H1 (cell line): ENCODE measurements at regions not wholly inside any gene's neighbourhood (a gene's known extent, or its start where the extent isn't known, plus 50 kb on each side); places are given as distances from the start of the nearest gene placed in this dataset.
A peak's percentile ranks its signal among the peaks of the same experiment; 100 is the strongest.

Experiments used
- CTCF ChIA-PET: fragments of 300-600 bp; sonication (Branson Sonifier 250); formaldehyde crosslinking; loops from one replicate; lab custom pipeline; 2021; ENCODE audit not compliant: partially characterized antibody; lab: Charles Lee
- POLR2A ChIA-PET: fragments of 300-600 bp; sonication (Branson Sonifier 250); formaldehyde crosslinking; loops from one replicate; lab custom pipeline; 2021; ENCODE audit warnings: inconsistent platforms; ENCODE audit not compliant: partially characterized antibody; lab: Charles Lee
- DNase-seq, 2 experiments: peaks; one replicate each; pipeline versions ENCODE4 v3.0.0 to v3.0.0-alpha.2; 2010 to 2022; ENCODE audit warnings: low spot score in 2 of 2, low read depth in 1 of 2, mixed read lengths in 1 of 2
- FAIRE-seq: peaks from 2 replicates; lab custom pipeline; 2011; peaks lifted over from hg19 to GRCh38; lab: Jason Lieb, UNC
- H2AFZ ChIP-seq: 2 replicates; pipeline ENCODE4 v1.8.1; 2012; ENCODE audit warnings: low read length, inconsistent platforms
- H2AK5ac ChIP-seq: 2 replicates; pipeline ENCODE4 v1.6.1; 2013; ENCODE audit warnings: low read depth, low read length
- H2BK120ac ChIP-seq: replicated peaks from 2 replicates; pipeline ENCODE3; 2013; ENCODE audit warnings: low read depth, low read length, inconsistent platforms
- H2BK12ac ChIP-seq: 2 replicates; pipeline ENCODE4 v1.6.1; 2013; ENCODE audit warnings: low read depth, low read length
- H2BK15ac ChIP-seq: 2 replicates; pipeline ENCODE4 v1.6.1; 2013; ENCODE audit warnings: low read length
- H2BK20ac ChIP-seq: 2 replicates; pipeline ENCODE4 v1.6.1; 2013; ENCODE audit warnings: low read length
- H2BK5ac ChIP-seq: 2 replicates; pipeline ENCODE4 v1.6.1; 2013; ENCODE audit warnings: low read depth, low read length
- H3K14ac ChIP-seq: 2 replicates; pipeline ENCODE4 v1.6.1; 2013; ENCODE audit warnings: inconsistent platforms; ENCODE audit not compliant: insufficient read length
- H3K18ac ChIP-seq: 2 replicates; pipeline ENCODE4 v1.6.1; 2013; ENCODE audit warnings: low read length; ENCODE audit errors: extremely low read depth
- H3K23ac ChIP-seq: 2 replicates; pipeline ENCODE4 v1.6.1; 2013; ENCODE audit warnings: inconsistent platforms; ENCODE audit not compliant: insufficient read length
- H3K23me2 ChIP-seq: 2 replicates; pipeline ENCODE4 v1.6.1; 2013; ENCODE audit warnings: low read depth, low read length
- H3K27ac ChIP-seq: 2 replicates; pipeline ENCODE4 v1.6.1; 2011; ENCODE audit warnings: low read depth, low read length, inconsistent platforms
- H3K27me3 ChIP-seq, 4 experiments: replicated peaks in 1 of 4; 1 replicate in 1 of 4; 2 replicates in 3 of 4; pipeline versions ENCODE4 v1.6.1 to v1.8.1; 2011 to 2013; ENCODE audit warnings: low read length in 3 of 4, mild to moderate bottlenecking in 3 of 4, inconsistent platforms in 2 of 4, mixed read lengths in 2 of 4, moderate library complexity in 1 of 4; ENCODE audit not compliant: control insufficient read depth in 3 of 4, insufficient read depth in 3 of 4; ENCODE audit errors: extremely low read depth in 1 of 4
- H3K36me3 ChIP-seq, 4 experiments: 2 replicates each; pipeline versions ENCODE4 v1.6.1 to v1.8.1; 2011 to 2013; ENCODE audit warnings: mild to moderate bottlenecking in 4 of 4, low read length in 3 of 4, moderate library complexity in 2 of 4, control low read depth in 1 of 4, inconsistent platforms in 1 of 4; ENCODE audit not compliant: insufficient read depth in 4 of 4, control insufficient read depth in 2 of 4
- H3K4ac ChIP-seq: replicated peaks from 2 replicates; pipeline ENCODE3; 2013; ENCODE audit warnings: low read length, low read depth, mixed read lengths, inconsistent platforms; ENCODE audit not compliant: insufficient read length
- H3K4me1 ChIP-seq, 4 experiments: replicated peaks in 1 of 4; 1 replicate in 1 of 4; 2 replicates in 3 of 4; pipeline versions ENCODE4 v1.6.1 to v1.8.1; 2011 to 2013; ENCODE audit warnings: low read length in 3 of 4, inconsistent platforms in 2 of 4, mixed read lengths in 1 of 4; ENCODE audit not compliant: insufficient read depth in 4 of 4, control insufficient read depth in 3 of 4
- H3K4me2 ChIP-seq, 2 experiments: 2 replicates each; pipeline versions ENCODE4 v1.6.1 to v1.8.1; 2011 to 2013; ENCODE audit warnings: low read depth in 2 of 2, low read length in 2 of 2, control low read depth in 1 of 2, inconsistent platforms in 1 of 2, mild to moderate bottlenecking in 1 of 2; ENCODE audit not compliant: insufficient read depth in 1 of 2
- H3K4me3 ChIP-seq, 4 experiments: fragments of 200-600, 300-600 bp in 1 of 4; sonication (generic), shearing (Covaris generic), sonication (Bioruptor Twin) in 1 of 4; 2 replicates each; pipeline versions ENCODE4 v1.5.1 to v1.8.1; 2011 to 2016; ENCODE audit warnings: low read length in 4 of 4, low read depth in 3 of 4, control low read depth in 2 of 4, inconsistent platforms in 2 of 4, mild to moderate bottlenecking in 2 of 4, mixed read lengths in 1 of 4, moderate library complexity in 1 of 4; ENCODE audit not compliant: insufficient read depth in 2 of 4; ENCODE audit errors: extremely low read depth in 1 of 4
- H3K56ac ChIP-seq: replicated peaks from 2 replicates; pipeline ENCODE3; 2013; ENCODE audit warnings: low read depth, mild to moderate bottlenecking, mixed read lengths, low read length, inconsistent platforms; ENCODE audit not compliant: insufficient read length
- H3K79me1 ChIP-seq: 2 replicates; pipeline ENCODE4 v1.6.1; 2013; ENCODE audit warnings: low read depth, low read length, control low read depth
- H3K79me2 ChIP-seq, 2 experiments: 2 replicates each; pipeline versions ENCODE4 v1.6.1 to v1.8.1; 2012 to 2013; ENCODE audit warnings: low read length in 2 of 2, mild to moderate bottlenecking in 2 of 2, inconsistent platforms in 1 of 2; ENCODE audit not compliant: insufficient read depth in 2 of 2, control insufficient read depth in 1 of 2
- H3K9ac ChIP-seq, 4 experiments: replicated peaks in 1 of 4; 1 replicate in 1 of 4; 2 replicates in 3 of 4; pipeline versions ENCODE4 v1.6.1 to v1.8.1; 2011 to 2013; ENCODE audit warnings: low read depth in 3 of 4, low read length in 3 of 4, control low read depth in 2 of 4, mild to moderate bottlenecking in 2 of 4, moderate library complexity in 2 of 4, inconsistent platforms in 1 of 4; ENCODE audit errors: extremely low read depth in 1 of 4
- H3K9me3 ChIP-seq, 2 experiments: 2 replicates each; pipeline versions ENCODE4 v1.6.1 to v1.8.1; 2012 to 2013; ENCODE audit warnings: mild to moderate bottlenecking in 2 of 2, moderate library complexity in 2 of 2, control low read depth in 1 of 2, inconsistent platforms in 1 of 2, low read depth in 1 of 2, low read length in 1 of 2, mixed read lengths in 1 of 2; ENCODE audit not compliant: insufficient read depth in 2 of 2
- H4K20me1 ChIP-seq, 2 experiments: replicated peaks in 1 of 2; 2 replicates each; pipeline versions ENCODE3 to v1.8.1; 2011 to 2013; ENCODE audit warnings: inconsistent platforms in 2 of 2, low read length in 2 of 2, mild to moderate bottlenecking in 1 of 2; ENCODE audit not compliant: insufficient read depth in 2 of 2, control insufficient read depth in 1 of 2
- H4K5ac ChIP-seq: 2 replicates; pipeline ENCODE4 v1.6.1; 2013; ENCODE audit warnings: low read length, low read depth, mixed read lengths, inconsistent platforms; ENCODE audit not compliant: insufficient read length
- H4K8ac ChIP-seq: 2 replicates; pipeline ENCODE4 v1.8.0; 2013; ENCODE audit warnings: mild to moderate bottlenecking, moderate library complexity, low read length, inconsistent platforms; ENCODE audit not compliant: insufficient read depth; ENCODE audit errors: extremely low read depth
- H4K91ac ChIP-seq: replicated peaks from 2 replicates; pipeline ENCODE3; 2013; ENCODE audit warnings: low read length, mixed read lengths, inconsistent platforms; ENCODE audit not compliant: insufficient read length
- EP300 ChIP-seq, 2 experiments: IDR thresholded peaks; 1 replicate in 1 of 2; 2 replicates in 1 of 2; pipeline ENCODE4 v1.6.1; 2011 to 2012; ENCODE audit warnings: low read depth in 2 of 2, low read length in 2 of 2, mild to moderate bottlenecking in 2 of 2, borderline replicate concordance in 1 of 2, inconsistent platforms in 1 of 2, moderate library complexity in 1 of 2
- SRF ChIP-seq: IDR thresholded peaks from 2 replicates; pipeline ENCODE4 v1.6.1; 2011; ENCODE audit warnings: mild to moderate bottlenecking, low read depth, low read length, moderate library complexity
- TAF7 ChIP-seq: optimal IDR thresholded peaks from 2 replicates; pipeline ENCODE3; 2011; ENCODE audit warnings: low read depth, mild to moderate bottlenecking, inconsistent platforms, low read length, moderate library complexity, borderline replicate concordance
- TBP ChIP-seq: IDR thresholded peaks from 2 replicates; pipeline ENCODE4 v1.6.1; 2011; ENCODE audit warnings: low read depth, low read length, improper control_type of control experiment
- TEAD4 ChIP-seq: IDR thresholded peaks from 2 replicates; pipeline ENCODE4 v1.6.1; 2012; ENCODE audit warnings: low read depth, low read length, inconsistent platforms, mixed read lengths
- WGBS, 2 experiments: shearing (Covaris generic) in 1 of 2; methylation state at CpG; one replicate each; pipeline versions ENCODE4 v1.1.6 to v1.1.7; 2013 to 2015; ENCODE audit warnings: low lambda C conversion rate in 2 of 2, mixed read lengths in 2 of 2, inconsistent platforms in 1 of 2, low coverage in 1 of 2, missing lambda C conversion rate in 1 of 2; ENCODE audit not compliant: insufficient replicate concordance in 2 of 2, insufficient coverage in 1 of 2, insufficient read length in 1 of 2; ENCODE audit errors: extremely low coverage in 1 of 2, missing lambda C conversion rate in 1 of 2; 5-methylcytosine and 5-hydroxymethylcytosine counted together

DNA sequence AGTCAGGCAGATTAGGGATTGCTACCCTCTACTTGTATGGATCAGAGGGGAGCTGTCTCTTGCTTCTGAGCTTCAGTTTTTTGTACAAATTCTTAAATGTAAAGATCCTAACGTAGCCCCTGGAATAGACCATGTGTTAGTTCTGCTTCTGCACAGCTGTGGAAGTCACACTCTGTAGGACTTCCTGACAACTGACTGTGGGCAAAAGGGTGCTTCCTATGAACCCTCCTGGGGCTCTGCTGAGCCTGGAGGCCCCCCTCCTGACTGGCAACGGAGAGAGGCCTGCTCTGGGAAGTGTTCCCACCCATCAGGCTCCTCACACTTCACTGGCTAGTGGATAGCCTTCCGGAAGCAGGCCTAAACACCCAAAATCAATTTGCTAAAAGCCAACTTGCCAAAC lies 131.0 kb downstream of the RPLP1 start:
- Histone ChIP-seq H3K9ac (no peak overlapping the region), H2BK5ac (no peak overlapping the region), H2BK15ac (no peak overlapping the region), H2BK20ac (no peak overlapping the region), H3K9me3 (no peaks in the 10 kb centered on the region), H4K91ac (no peak overlapping the region), H3K23me2 (no peaks in the 10 kb centered on the region), H3K4me2 (no peak overlapping the region), H4K5ac (no peak overlapping the region), H2BK120ac (no peak overlapping the region), H2AK5ac (no peak overlapping the region), H4K8ac (no peak overlapping the region), H2AFZ (peak overlapping the region; percentile 45; the same call in 1 of the 2 replicates), H3K14ac (no peak overlapping the region), H3K79me1 (no peaks in the 10 kb centered on the region), H3K27me3 (no peaks in the 10 kb centered on the region), H3K79me2 (no peaks in the 10 kb centered on the region), H4K20me1 (no peaks in the 10 kb centered on the region), H3K27ac (no peak overlapping the region), H3K4me1 (no peaks in the 10 kb centered on the region), H3K4ac (no peak overlapping the region), H2BK12ac (no peak overlapping the region), H3K23ac (no peak overlapping the region), H3K4me3 (no peak overlapping the region), H3K56ac (no peak overlapping the region), H3K36me3 (no peaks in the 10 kb centered on the region), H3K18ac (no peak overlapping the region)
- WGBS, 2 experiments: 73% methylated on average over 3 of the region's 3 CpGs; no CpG with 5 or more reads in 1 of the 2 experiments
- TF ChIP-seq TAF7 (no peak), EP300 (IDR thresholded peaks at IDR 0.05; ENCODE audit: borderline replicate concordance in 1 of 2, low read depth in 2 of 2, low read length in 2 of 2) (no peak), SRF (no peak), TBP (no peak), TEAD4 (no peak)
- DNase-seq (no peak), FAIRE-seq (no peak)
- ChIA-PET POLR2A (no interaction called here), CTCF (no interaction called here)
